Panc1 (cell line): ENCODE measurements at regions not wholly inside any gene's neighbourhood (a gene's known extent, or its start where the extent isn't known, plus 50 kb on each side); places are given as distances from the start of the nearest gene placed in this dataset.

Experiments
- ATAC-seq: fragments of 200-7000 bp; cut with Tn5 transposase; 2 replicates; pipeline ENCODE4 v1.9.1; 2020; ENCODE audit warnings: mild to moderate bottlenecking, moderate library complexity
- BruUV-seq: library from RNA; stranded (reverse); fragments of 400-500 nt; replicated peaks from 2 replicates; lab custom pipeline; 2021; lab: Mats Ljungman, UMichigan
- CTCF ChIA-PET: fragments of 300-600 bp; sonication (Branson Sonifier 250); formaldehyde crosslinking; loops from one replicate; lab custom pipeline; 2022; ENCODE audit warnings: antibody characterized with exemption; lab: Charles Lee
- POLR2A ChIA-PET: fragments of 300-600 bp; sonication (Branson Sonifier 250); formaldehyde crosslinking; loops from one replicate; lab custom pipeline; 2022; ENCODE audit warnings: antibody characterized with exemption; lab: Charles Lee
- DNase-seq: peaks from one replicate; pipeline ENCODE4 v3.0.0-alpha.2; 2010; ENCODE audit warnings: low read depth, low spot score
- H3K27ac ChIP-seq: 2 replicates; pipeline ENCODE4 v1.5.1; 2011; ENCODE audit warnings: mild to moderate bottlenecking, low read length, inconsistent platforms
- H3K27me3 ChIP-seq: fragments of 200-500 bp; sonication (Bioruptor generic); 2 replicates; pipeline ENCODE4 v1.6.0; 2014; ENCODE audit warnings: low read length, inconsistent platforms; ENCODE audit not compliant: control insufficient read depth, insufficient read depth
- H3K36me3 ChIP-seq: fragments of 200-500 bp; sonication (Bioruptor generic); 2 replicates; pipeline ENCODE4 v1.5.1; 2014; ENCODE audit warnings: inconsistent platforms, mild to moderate bottlenecking, low read length, moderate library complexity; ENCODE audit not compliant: control insufficient read depth, insufficient read depth
- H3K4me1 ChIP-seq: 2 replicates; pipeline ENCODE4 v1.5.1; 2011; ENCODE audit warnings: inconsistent platforms, mild to moderate bottlenecking, low read length, moderate library complexity; ENCODE audit not compliant: control insufficient read depth, insufficient read depth
- H3K4me3 ChIP-seq, 2 experiments: 2 replicates each; pipeline ENCODE4 v1.5.1; 2011 to 2012; ENCODE audit warnings: low read depth in 2 of 2, low read length in 2 of 2, mild to moderate bottlenecking in 2 of 2, inconsistent platforms in 1 of 2, moderate library complexity in 1 of 2
- H3K9me3 ChIP-seq: fragments of 200-500 bp; sonication (Bioruptor generic); 2 replicates; pipeline ENCODE4 v1.5.1; 2014; ENCODE audit warnings: low read depth, mild to moderate bottlenecking, inconsistent platforms, low read length, moderate library complexity; ENCODE audit not compliant: control insufficient read depth, insufficient read depth
- CTCF ChIP-seq: fragments of 450-650 bp; IDR thresholded peaks from 2 replicates; pipeline ENCODE4 v1.5.1; 2017; ENCODE audit warnings: mild to moderate bottlenecking
- POLR2AphosphoS5 ChIP-seq: IDR thresholded peaks from 2 replicates; pipeline ENCODE4 v1.6.1; 2012; ENCODE audit warnings: mild to moderate bottlenecking, low read depth, low read length, moderate library complexity
- REST ChIP-seq, 2 experiments: IDR thresholded peaks; 2 replicates each; pipeline ENCODE4 v1.6.1; 2011 to 2012; ENCODE audit warnings: low read depth in 2 of 2, control low read depth in 1 of 2, low read length in 1 of 2, mild to moderate bottlenecking in 1 of 2, moderate library complexity in 1 of 2; ENCODE audit not compliant: insufficient read depth in 1 of 2
- SIN3A ChIP-seq: IDR thresholded peaks from 2 replicates; pipeline ENCODE4 v1.6.1; 2012; ENCODE audit warnings: low read depth, mild to moderate bottlenecking, low read length, moderate library complexity, borderline replicate concordance; ENCODE audit not compliant: insufficient read depth
- TCF7L2 ChIP-seq: IDR thresholded peaks from 2 replicates; pipeline ENCODE4 v1.6.1; 2011; ENCODE audit warnings: mild to moderate bottlenecking, low read depth, low read length, inconsistent platforms
- in situ Hi-C: cut with HindIII; loops from 2 replicates; pipeline ENCODE4 v1.10.0; 2016; ENCODE audit warnings: low sequenced_read_pairs, low pct_unique_long_range_greater_than_20kb
- intact Hi-C: fragments of 100-400 bp; cut with micrococcal nuclease; formaldehyde crosslinking; loops from one replicate; pipeline ENCODE4 v1.10.0; 2022; ENCODE audit not compliant: unreplicated experiment

GRCh38 chr1:29807689-29808088 lies 571.4 kb downstream of the PTPRU start:
- BruUV-seq: no TSS peak
- H3K27ac ChIP-seq: no peak overlapping the region
- H3K36me3 ChIP-seq: no peaks in the 10 kb centered on the region
- in situ Hi-C loops (no loop called here), intact Hi-C loops (no loop called here)
- H3K27me3 ChIP-seq: no peaks in the 10 kb centered on the region
- DNase-seq: no peak
- TF ChIP-seq SIN3A (no peak), POLR2AphosphoS5 (no peak), TCF7L2 (no peak), CTCF (no peak)
- no peaks in the 10 kb centered on the region for H3K4me1 ChIP-seq
- no peak overlapping the region for H3K4me3 ChIP-seq
- ChIA-PET POLR2A (no interaction called here), CTCF (no interaction called here)
- no peaks in the 10 kb centered on the region for H3K9me3 ChIP-seq
- ATAC-seq: no peak

GRCh38 chr1:29806646-29807319 lies 570.5 kb downstream of the PTPRU start:
- Histone ChIP-seq H3K4me1 (no peaks in the 10 kb centered on the region), H3K27ac (no peak overlapping the region), H3K36me3 (no peaks in the 10 kb centered on the region), H3K4me3 (no peak overlapping the region), H3K9me3 (no peaks in the 10 kb centered on the region), H3K27me3 (no peaks in the 10 kb centered on the region)
- ATAC-seq (no peak), DNase-seq (no peak)
- CTCF ChIA-PET: no interaction called here
- BruUV-seq: no TSS peak
- intact Hi-C loops (no loop called here), in situ Hi-C loops (no loop called here)
- no peak for TF ChIP-seq CTCF
- TF ChIP-seq TCF7L2: no peak
- no peak for TF ChIP-seq POLR2AphosphoS5
- TF ChIP-seq REST (IDR thresholded peaks at IDR 0.05; ENCODE audit: insufficient read depth in 1 of 2, low read depth in 2 of 2, low read length in 1 of 2): no peak
- TF ChIP-seq SIN3A: no peak
- POLR2A ChIA-PET: interaction anchor here (0.6 kb wide), 1 partner anchor 43 kb away, joined by 8 read pairs; no protein-coding TSS in a partner anchor
